Glomerular visceral epithelial cell (primary cell): ENCODE measurements at regions not wholly inside any gene's neighbourhood (a gene's known extent, or its start where the extent isn't known, plus 50 kb on each side); places are given as distances from the start of the nearest gene placed in this dataset.

ENCODE experiments used
- DNase-seq: peaks from one replicate; pipeline ENCODE4 v3.0.0-alpha.2; 2016; ENCODE audit errors: extremely low spot score

DNA sequence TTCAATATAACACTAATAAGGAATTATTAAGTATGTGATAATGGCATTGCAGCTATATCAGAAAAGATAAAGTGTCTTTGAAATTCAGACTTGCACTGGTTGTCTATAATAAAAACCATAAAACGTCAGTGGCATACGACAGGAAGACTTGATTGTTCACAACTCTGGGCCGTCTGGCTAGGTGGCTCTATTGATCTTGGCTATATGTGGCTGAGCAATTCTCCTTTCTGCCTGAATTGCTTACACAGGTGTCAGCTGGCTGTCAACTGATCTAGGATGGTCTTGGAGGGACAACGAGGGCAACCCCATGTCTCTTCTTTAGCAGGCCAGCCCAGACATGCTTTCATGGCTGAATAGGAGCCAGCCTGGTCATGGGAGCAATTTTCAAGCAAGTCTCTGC is 359.1 kb downstream of the QKI start:
- DNase-seq: no peak

DNA sequence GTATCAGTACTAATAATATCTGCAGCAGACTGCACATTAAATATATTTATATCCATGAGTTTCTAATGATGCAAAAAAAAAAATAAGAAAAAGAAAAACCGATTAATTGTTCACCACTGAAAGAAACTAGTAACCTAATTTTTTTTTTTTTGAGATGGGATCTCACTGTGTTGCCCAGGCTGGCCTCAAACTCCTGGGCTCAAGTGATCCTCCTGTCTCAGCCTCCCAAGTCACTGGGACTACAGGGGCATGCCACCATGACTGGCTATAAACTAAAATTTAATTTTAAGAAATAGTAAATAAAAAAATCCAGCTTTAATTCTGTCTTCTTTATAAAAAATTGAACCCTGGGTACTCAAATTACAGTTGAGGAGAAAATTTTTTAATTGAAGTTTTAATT is 358.2 kb downstream of the QKI start:
- DNase-seq: no peak

DNA sequence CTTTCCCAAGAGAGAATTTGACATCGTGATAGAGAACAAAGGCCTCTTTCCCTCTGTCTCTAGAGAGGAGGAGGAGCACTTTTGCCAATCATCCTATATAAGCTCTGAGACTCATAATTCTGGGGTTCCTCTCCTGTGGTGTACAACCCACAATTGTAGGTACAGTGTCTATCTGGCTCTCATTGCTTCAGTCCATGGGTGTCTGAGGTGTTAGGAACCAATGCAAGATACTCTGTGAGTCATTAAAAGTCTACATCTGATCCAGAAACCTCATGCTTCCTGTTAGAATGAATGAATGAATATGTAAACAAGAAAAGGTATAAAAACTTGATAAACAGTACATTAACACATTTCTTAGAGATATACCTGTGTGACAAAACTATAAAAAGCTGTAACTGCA is 356.7 kb downstream of the QKI start:
- no peak for DNase-seq

DNA sequence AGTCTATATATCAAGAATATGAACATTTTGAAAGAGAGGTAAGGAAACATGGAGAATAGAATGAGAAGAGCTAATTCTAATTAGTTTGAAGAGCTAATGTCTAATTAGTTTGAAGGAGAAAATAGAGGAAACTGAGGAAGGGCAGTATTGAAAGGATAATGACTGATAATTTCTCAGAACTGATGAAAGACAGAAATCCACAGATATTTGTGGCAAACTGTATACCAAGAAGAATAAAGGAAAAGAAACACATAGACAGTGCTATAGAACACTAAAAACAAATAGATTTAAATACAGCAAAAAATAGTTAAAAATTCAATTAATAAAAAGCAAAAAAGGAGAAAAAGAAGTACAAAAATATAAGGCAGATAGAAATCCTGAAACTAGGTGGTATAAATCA is 354.4 kb downstream of the QKI start:
- DNase-seq: no peak

DNA sequence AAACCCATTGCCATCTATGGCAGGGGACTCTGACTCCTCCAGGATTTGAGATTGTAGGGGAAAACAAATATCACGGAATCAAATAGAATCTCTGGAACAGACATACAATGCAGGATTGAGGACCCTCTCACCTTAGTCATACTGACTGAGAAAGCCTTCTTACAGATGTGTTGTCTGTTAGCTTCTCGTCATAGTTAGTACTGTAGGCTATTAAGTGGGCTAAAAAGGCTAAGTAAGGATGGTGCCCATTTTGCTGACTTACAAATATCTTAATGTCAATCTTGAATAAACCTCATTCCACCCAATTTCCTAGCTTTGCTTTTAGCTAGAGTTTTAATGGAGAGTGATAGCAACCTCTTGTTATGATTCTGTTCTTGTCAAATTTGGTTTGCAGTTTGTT is 352.4 kb downstream of the QKI start:
- no peak for DNase-seq

DNA sequence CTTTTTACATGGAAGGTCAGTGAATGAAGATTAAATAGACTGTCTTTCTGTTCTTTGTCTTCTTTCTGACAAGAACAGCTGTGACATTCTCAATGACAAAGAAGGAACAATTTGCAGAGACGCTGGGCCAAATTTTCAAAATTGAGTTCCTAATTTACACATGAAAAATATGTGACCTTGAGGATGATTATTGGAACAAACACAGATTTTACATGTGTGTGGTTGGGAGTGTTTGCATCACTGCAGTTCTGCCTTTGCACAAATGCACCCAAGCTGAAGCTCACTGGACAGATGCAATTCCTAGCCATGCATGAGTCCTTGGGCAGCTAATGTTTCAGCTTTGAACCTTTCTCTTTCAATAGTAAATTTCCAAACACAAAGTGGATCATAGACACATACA is 350.8 kb downstream of the QKI start:
- DNase-seq: no peak

DNA sequence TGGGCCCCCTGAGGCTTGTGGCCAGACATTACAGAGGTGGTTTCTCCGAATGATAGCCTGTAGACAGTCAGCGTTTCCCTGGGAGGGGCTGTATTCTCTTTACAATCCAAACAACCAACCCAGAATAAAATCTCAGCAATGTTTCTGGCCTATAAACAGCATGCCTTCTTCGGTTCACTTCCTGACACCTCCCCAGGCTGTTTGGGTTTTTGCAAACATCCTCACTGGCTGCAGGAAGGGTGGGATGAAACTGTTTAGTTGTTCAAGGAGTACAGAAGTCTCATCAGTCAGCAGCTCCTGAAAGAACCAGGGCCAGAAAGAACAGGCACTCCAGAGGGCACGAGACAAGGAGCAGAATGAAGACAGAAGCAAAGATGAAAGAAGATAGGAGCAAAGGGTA is 350.0 kb downstream of the QKI start:
- DNase-seq: no peak

DNA sequence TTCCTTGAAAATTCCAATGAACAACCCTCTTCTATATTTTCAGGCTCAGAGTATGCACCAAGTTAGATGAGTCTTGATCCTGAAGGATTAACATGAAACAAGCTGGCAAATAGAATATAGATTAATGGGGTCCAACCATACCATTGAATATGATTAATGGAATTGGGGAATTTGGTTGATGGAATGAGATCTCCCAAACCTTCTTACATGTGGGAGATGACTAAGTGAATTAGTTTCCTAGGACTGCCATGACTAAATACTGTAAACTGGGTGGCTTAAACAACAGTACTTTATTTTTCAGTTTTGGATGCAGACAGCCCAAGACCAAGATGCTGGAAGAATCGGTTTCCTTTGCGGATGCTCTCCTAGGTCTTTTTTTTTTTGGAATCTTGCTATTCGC is 347.0 kb downstream of the QKI start:
- DNase-seq: no peak

DNA sequence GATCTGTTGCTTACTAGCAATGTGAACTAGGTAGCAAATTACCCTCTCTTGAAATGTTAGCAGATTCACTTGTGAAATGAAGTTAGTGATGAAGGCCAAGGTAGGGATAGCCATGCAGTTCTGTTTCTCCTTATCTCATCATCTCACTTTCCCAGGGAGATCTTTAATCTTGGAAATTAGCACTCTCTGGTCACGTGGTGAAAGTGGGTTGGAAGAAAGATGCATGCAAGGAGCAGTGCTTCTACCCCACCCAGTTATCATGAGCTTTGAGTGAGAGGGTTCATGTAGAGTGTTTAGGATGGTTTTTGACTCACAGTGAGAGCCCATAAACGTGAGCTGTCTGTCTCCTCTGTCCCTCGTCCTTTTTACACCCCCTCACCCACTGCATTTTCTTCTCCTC is 346.3 kb downstream of the QKI start:
- DNase-seq: no peak

DNA sequence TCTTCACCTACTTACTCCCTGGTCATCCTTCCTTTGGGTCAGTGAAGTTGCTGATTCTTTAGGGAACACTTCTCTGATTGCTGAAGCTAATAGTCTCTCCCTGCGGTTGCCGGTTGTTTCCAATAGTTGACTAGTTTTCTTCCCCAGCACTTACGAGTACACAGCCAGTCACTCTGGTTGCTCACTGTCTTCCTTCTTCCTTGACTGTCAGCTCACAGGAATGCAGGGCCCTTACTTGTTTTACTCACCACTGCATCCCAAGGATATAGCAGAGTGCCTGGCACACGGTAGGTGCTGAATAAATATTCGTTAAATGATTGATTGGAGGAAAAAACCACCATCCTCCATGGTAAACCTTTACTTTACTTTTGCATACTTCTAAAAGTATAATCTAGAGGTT is 345.0 kb downstream of the QKI start:
- DNase-seq: peak; percentile 63

DNA sequence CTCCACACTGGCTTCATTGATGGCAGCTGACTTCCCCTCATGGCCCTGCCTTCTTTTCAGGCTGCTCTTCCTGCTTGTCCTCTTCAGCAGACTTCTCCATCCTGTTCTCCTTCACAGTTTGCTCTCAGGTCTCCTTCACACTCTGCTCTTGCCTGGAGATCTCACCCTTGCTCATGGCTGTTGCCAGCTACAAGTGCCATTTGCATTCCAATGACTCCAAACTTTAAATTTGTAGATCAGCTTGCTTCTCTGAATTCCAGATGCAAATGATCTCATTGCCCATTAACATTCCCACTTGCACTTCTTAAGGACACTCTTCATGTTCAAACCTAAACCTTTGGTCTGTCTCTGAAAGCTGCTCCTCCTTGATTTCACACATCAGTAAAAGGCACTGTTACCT is 343.0 kb downstream of the QKI start:
- DNase-seq: no peak

DNA sequence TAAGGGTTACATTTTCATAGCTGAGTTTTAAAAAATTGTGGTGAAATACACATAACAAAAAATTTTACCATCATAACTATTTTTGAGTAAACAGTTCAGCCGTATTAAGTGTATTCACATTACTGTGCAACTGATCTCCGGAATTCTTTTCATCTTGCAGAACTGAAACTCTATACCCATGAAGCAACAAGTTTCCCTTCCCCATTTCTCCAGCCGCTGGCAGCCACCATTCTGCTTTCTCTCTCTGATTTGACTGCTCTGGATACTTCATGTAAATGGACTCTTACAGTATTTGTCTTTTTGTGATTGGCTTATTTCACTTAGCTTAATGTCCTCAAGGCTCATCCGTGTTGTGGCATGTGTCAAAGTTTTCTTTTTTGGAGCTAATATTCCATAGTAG is 341.6 kb downstream of the QKI start:
- DNase-seq: no peak

DNA sequence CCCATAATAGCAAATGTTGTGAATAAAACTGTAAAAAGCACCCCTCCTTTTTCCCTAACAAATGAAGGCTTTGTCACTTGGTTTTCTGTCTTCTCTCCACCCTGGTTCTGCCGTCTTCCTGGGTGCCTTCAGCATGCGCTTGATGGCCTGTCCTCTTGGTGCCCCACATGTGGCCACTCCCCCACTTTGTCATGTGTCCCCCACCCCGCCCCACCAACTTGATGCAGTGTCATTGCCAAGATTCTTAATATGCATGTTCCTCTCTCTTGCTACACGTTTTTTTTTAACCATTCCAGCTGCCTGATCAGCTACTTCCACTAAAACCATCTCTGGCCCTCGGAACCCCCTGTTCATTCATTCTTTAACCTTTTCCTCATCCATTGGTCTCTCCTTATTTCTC is 340.3 kb downstream of the QKI start:
- DNase-seq: no peak

DNA sequence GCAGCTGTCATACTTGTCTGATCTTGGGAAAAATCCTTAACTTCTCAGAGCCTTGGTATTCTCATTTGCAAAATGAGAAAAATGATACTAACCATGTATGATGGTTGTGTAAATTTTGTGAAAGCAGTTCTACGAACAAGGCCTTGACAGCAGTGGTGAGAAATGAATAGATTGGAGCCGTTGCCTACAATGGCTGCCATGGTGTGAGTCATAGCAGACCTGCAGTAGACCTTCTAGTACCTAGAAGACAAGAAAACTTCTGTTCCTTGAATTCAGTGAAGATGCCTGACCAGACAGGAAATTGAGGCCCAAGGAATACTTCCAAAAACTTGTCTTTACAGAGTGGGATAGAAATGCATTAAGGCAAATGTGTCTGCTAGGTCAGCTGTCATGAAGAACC is 338.9 kb downstream of the QKI start:
- DNase-seq: no peak

DNA sequence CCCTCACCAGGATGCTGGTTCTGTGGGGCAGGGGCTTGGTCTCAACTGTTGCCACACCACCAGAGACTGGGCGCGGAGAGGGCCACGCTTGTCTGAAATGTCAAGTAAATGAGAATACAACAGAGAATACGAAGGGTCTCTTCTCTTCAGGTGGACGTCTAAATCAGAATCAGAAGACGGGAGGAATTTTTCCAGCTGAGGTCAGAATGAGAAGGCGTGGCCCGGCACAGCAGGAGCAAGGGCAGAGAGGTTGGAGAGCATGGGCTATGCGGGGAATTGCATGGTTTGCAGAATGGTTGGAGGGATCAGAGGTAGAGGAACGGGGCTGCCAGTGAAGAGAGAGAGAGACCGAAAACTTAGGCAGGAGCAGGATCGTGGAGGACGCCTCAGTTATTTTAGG is 337.9 kb downstream of the QKI start:
- no peak for DNase-seq

DNA sequence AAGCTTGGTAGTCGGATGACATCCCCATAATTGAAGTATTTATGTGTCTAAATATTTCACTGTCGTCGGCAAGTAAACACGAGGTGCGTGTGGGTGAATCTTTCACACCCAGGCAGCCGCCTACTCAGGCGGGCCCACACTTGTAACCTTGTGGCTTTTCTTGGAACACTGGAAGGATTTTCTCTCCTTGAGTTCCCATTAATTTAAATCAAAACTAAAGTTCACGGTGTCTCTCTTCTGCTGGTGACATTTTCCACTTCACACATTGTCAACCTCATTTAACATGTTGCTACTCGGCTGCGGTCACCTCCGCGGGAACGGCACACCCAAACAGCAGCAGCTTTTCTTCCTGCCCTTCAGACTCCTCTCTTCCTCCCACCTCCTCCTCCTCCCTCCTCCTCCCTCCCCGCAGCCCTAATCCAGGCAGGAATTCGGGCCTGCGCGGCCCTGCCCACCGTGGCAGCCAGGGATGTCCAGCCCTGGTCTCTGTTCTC is 336.6 kb downstream of the QKI start:
- no peak for DNase-seq

DNA sequence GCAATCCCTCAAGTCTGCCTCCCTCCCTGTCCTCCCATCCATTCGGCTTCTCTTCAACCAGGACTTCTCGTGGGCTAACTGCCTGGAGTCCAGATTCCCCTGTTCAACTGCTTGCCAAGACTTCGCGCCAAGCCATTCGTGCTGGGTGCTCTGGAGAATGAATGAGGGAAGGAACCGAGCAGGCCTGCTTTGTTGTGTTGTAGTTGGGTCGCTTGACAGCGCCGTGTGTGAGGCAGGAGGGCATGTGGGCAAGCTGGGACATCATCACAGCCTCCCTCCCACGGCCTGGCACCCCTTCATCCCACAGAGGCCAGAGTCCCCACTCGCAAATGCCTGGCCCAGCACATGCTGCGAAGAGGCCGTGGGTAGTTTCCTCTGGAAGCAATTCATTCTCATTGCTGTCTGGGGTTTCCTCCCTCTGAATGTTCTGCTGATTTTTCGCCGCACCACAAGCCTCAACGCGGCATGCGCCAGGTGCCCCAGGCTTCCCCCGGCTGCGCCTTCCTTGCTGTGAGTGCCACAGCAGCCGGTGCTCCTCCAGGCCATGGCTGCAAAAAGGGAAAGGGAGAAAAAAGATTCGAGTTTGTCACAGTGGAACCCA is 336.0 kb downstream of the QKI start:
- no peak for DNase-seq

DNA sequence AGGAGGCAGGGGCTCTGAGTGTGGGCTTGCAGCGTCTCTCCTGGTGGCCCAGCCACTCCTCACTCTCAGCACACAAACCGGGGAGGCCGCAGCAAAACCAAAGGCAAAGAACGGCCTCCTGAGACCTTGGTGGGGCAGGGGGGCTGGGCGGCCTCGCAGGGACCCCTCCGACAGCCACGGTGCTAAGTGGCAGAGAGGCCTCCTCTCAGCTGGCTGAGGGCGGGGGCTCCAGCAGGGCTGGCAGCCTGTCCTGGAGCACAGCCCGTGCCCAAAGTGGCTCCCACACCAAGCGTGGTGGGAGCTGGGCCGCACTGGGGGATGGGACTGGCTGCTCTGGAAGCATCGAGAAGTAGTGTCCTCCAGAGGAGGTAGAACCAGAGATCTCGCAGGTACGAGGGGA is 334.4 kb downstream of the QKI start:
- no peak for DNase-seq

DNA sequence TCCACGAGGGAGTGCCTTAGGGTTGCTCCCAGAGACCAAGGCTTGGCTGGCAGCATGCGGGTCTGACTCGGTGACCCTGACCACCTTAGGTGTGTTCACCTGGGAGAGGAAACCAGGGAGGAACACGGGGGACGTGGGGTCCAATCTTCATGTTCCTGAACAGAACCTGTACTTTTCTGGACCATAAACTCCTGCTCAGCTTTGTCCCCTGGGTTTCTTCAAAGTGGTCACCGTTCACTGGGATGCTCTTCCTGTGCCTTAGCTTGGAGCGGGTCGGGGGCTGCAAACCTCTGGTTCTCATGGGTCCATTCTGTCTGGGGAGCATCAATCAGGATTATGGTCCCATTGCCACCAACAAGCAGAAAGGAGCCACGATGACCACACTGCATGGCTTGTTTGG is 333.5 kb downstream of the QKI start:
- no peak for DNase-seq

DNA sequence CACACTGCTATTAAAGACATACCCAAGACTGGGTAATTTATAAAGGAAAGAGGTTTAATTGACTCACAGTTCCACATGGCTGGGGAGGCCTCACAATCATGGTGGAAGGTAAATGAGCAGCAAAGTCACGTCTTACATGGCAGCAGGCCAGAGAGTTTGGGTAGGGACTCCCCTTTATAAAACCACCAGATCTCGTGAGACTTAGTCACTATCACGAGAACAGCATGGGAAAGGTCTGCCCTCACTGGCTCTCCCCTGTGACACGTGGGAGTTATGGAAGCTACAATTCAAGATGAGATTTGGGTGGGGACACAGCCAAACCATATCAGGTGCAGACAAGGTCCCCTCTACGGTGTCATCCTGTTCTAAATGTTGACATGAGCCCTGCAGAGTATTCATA is 332.5 kb downstream of the QKI start:
- peak; percentile 17 for DNase-seq

DNA sequence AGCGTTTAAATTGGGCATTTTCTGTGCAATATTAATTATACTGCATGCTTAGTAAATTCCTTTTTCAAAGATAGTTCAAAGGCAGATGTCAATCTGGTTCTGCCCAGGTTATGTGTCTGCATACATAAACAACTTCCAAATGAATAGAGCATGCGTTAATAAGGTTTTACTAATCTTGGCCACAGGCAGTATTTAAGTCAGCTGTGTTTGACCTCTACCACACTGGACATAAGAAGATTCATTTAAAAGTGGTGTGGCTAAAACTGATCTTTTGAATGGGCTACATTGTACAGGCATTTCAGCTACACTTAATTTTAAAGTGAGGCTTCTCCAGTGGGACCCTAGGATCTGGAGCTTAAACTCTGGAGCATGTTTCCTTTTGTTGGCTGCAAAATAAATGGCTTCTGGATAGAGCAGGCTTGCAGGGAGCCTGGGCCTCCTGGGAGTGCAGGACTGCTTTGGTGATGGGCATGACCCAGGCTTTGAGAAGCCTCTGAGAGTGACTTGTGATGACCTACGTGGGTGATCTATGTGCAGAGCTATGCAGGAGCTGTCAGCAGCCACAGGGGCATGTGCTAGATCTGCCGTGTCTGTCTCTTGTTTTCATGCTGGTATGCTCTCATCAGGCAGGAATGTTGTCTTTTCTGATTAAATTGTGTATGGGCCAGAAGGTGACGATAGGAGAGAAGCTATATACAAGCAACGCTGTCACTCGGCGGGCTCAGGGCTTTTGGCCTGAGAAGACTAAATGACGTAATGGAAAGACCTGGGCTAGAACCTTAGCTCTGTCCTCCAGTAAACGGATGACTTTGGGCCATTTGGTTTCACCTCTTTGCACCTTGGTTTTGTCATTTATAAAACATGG is 331.2 kb downstream of the QKI start:
- DNase-seq: peak; percentile 98

DNA sequence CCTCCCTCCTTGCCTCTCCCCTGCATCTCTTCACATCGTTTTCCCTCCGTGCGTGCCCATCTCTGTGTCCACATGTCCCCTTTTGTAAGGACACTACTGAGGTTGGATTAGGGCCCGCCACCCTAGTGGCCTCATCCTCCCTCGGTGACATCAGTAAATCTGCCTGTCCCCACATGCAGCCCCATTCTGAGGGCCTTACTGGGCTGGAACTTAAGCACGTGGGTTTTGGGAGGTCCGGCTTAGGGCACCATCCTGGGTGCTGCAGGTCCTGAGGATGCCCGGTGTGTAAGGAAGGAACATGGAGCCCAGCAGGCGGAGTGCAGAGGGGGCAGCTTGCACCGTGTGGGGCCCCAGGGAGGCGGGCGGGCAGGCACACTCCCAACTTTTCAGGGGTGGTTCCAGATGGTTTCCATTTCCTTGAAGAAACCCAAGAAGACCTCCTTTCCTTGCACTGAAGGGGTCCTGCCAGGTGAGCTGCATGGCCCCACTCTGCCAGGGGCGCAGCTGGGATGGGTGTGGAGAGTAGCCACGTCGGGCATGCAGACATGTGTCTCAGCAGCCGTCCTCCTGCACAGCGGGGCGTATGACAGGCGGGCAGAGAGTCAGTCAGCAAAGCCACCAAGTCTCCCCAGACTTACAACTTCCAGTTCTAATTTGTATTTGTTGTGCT is 329.9 kb downstream of the QKI start:
- no peak for DNase-seq

DNA sequence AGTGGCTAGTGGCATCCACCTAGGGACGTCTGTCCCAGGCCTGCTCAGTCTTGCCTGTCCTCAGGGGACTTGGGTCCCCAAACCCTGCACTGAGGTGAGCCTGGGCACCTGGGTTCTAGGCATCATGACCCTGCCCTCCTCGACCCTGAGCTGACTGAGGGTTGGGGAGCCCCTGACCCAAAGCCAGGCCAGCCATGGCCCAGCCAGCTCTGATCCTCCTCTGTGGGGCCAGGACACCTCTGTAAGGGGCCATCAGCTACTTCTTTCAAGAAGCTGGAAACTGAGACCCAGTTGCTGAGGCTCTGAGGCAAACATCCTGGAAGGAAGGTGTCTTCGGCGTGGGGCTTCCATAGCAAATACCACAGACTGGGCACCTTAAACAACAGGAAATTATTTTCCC is 329.3 kb downstream of the QKI start:
- no peak for DNase-seq
